OCI-LY1 (cell line): ENCODE measurements at regions not wholly inside any gene's neighbourhood (a gene's known extent, or its start where the extent isn't known, plus 50 kb on each side); places are given as distances from the start of the nearest gene placed in this dataset.

ENCODE experiments used
- CTCF ChIP-seq: fragments of 200-600 bp; sonication (generic), shearing (Covaris generic); IDR thresholded peaks from 2 replicates; pipeline ENCODE4 v1.5.1; 2017; ENCODE audit warnings: mild to moderate bottlenecking, antibody characterized with exemption, low read length, moderate library complexity, mixed read lengths
- EZH2 ChIP-seq: fragments of 200-600 bp; sonication (generic), shearing (Covaris generic); IDR thresholded peaks from 2 replicates; pipeline ENCODE4 v1.8.0; 2017; ENCODE audit warnings: borderline replicate concordance, mixed run types, mild to moderate bottlenecking, antibody characterized with exemption, low read length, moderate library complexity, mixed read lengths

- no peak for TF ChIP-seq CTCF
- TF ChIP-seq EZH2 = no peak
Observed at GRCh38 chr4:115664285-115664684, 550.9 kb upstream of the NDST4 start.
